Smooth muscle cell (in vitro differentiated cells): ENCODE measurements at regions not wholly inside any gene's neighbourhood (a gene's known extent, or its start where the extent isn't known, plus 50 kb on each side); places are given as distances from the start of the nearest gene placed in this dataset.

Experiments used
- DNase-seq: peaks from one replicate; lab custom pipeline; 2025; ENCODE audit not compliant: unreplicated experiment; lab: John Stamatoyannopoulos, UW
- H2AFZ ChIP-seq: fragments of 200-600 bp; sonication (generic); 2 replicates; pipeline ENCODE4 v1.6.0; 2016; ENCODE audit warnings: antibody characterized with exemption, low read depth, mild to moderate bottlenecking
- H3F3A ChIP-seq: fragments of 200-600 bp; sonication (generic); 2 replicates; pipeline ENCODE4 v1.6.0; 2017; ENCODE audit warnings: antibody characterized with exemption, low read depth
- H3K27ac ChIP-seq: fragments of 200-600 bp; sonication (generic); 2 replicates; pipeline ENCODE4 v1.5.1; 2016; ENCODE audit warnings: low read depth, mild to moderate bottlenecking
- H3K27me3 ChIP-seq: fragments of 200-600 bp; sonication (generic); 2 replicates; pipeline ENCODE4 v1.6.1; 2016; ENCODE audit warnings: low read depth, mild to moderate bottlenecking
- H3K36me3 ChIP-seq: fragments of 200-600 bp; sonication (generic); 2 replicates; pipeline ENCODE4 v1.5.1; 2016; ENCODE audit warnings: low read depth
- H3K4me1 ChIP-seq: fragments of 200-600 bp; sonication (generic); 2 replicates; pipeline ENCODE4 v1.5.1; 2016; ENCODE audit warnings: low read depth
- H3K4me2 ChIP-seq: fragments of 200-600 bp; sonication (generic); 2 replicates; pipeline ENCODE4 v1.6.0; 2016; ENCODE audit warnings: mild to moderate bottlenecking
- H3K4me3 ChIP-seq: fragments of 200-600 bp; sonication (generic); 2 replicates; pipeline ENCODE4 v1.5.1; 2016; ENCODE audit warnings: mild to moderate bottlenecking
- H3K79me2 ChIP-seq: fragments of 200-600 bp; sonication (generic); 2 replicates; pipeline ENCODE4 v1.6.0; 2016; ENCODE audit warnings: low read depth, mild to moderate bottlenecking
- H3K9ac ChIP-seq: fragments of 200-600 bp; sonication (generic); 2 replicates; pipeline ENCODE4 v1.6.0; 2016; ENCODE audit warnings: low read depth
- H3K9me3 ChIP-seq: fragments of 200-600 bp; sonication (generic); replicated peaks from 2 replicates; pipeline ENCODE4 v1.5.1; 2016; ENCODE audit warnings: low read depth
- H4K20me1 ChIP-seq: fragments of 200-600 bp; sonication (generic); 2 replicates; pipeline ENCODE4 v1.6.0; 2016; ENCODE audit warnings: low read depth
- CTCF ChIP-seq: fragments of 200-600 bp; sonication (generic); IDR thresholded peaks from 2 replicates; pipeline ENCODE4 v1.5.1; 2017; ENCODE audit warnings: borderline replicate concordance, mild to moderate bottlenecking, antibody characterized with exemption; ENCODE audit not compliant: insufficient read depth, poor library complexity, severe bottlenecking
- WGBS: methylation state at CpG from one replicate; pipeline ENCODE4 v1.1.7; 2016; ENCODE audit warnings: low lambda C conversion rate; 5-methylcytosine and 5-hydroxymethylcytosine counted together

- H2AFZ ChIP-seq, result no peak overlapping the region
- no peak overlapping the region for H3K4me2 ChIP-seq
- no peak overlapping the region for H3K9ac ChIP-seq
- no peaks in the 10 kb centered on the region for H3K79me2 ChIP-seq
- H3K4me1 ChIP-seq, result peaks cover 14% of the 10 kb centered on the region
- H3K9me3 ChIP-seq, result no peaks in the 10 kb centered on the region
- H3F3A ChIP-seq, result no peaks in the 10 kb centered on the region
- H3K27me3 ChIP-seq, result no peaks in the 10 kb centered on the region
- no peak overlapping the region for H3K27ac ChIP-seq
- no peak for TF ChIP-seq CTCF
- H4K20me1 ChIP-seq, result no peaks in the 10 kb centered on the region
- 70% methylated on average over 4 of the region's 4 CpGs for WGBS
- H3K36me3 ChIP-seq, result no peaks in the 10 kb centered on the region
- H3K4me3 ChIP-seq, result no peak overlapping the region
- DNase-seq, result no peak
These were observed 74.9 kb upstream of the BCAT1 start for GRCh38 chr12:25023808-25024207.

- DNase-seq, result no peak
- no peaks in the 10 kb centered on the region for H3K9me3 ChIP-seq
- 95% methylated on average over 7 of the region's 7 CpGs for WGBS
These were observed 71.8 kb upstream of the BCAT1 start for GRCh38 chr12:25020621-25021243.

GRCh38 chr12:25018146-25018545 is 69.2 kb upstream of the BCAT1 start:
- no peak overlapping the region for H2AFZ ChIP-seq
- no peaks in the 10 kb centered on the region for H3K4me1 ChIP-seq
- TF ChIP-seq CTCF, result no peak
- no peak for DNase-seq
- no peaks in the 10 kb centered on the region for H3K79me2 ChIP-seq
- no peak overlapping the region for H3K27ac ChIP-seq
- H3K36me3 ChIP-seq, result no peaks in the 10 kb centered on the region
- 85% methylated on average over 3 of the region's 3 CpGs for WGBS
- no peak overlapping the region for H3K9ac ChIP-seq
- no peaks in the 10 kb centered on the region for H3K9me3 ChIP-seq
- H3K4me3 ChIP-seq, result no peak overlapping the region
- no peaks in the 10 kb centered on the region for H3F3A ChIP-seq
- no peaks in the 10 kb centered on the region for H3K27me3 ChIP-seq
- no peaks in the 10 kb centered on the region for H4K20me1 ChIP-seq
- no peak overlapping the region for H3K4me2 ChIP-seq

More at GRCh38 chr12:25020621-25021243, 71.8 kb upstream of the BCAT1 start:
- Histone ChIP-seq H3K4me3 (no peak overlapping the region), H3K79me2 (no peaks in the 10 kb centered on the region), H3K4me1 (peaks cover 9% of the 10 kb centered on the region), H3K36me3 (no peaks in the 10 kb centered on the region), H3F3A (no peaks in the 10 kb centered on the region), H3K9ac (no peak overlapping the region), H3K4me2 (no peak overlapping the region), H3K27ac (no peak overlapping the region), H3K27me3 (no peaks in the 10 kb centered on the region), H4K20me1 (no peaks in the 10 kb centered on the region), H2AFZ (no peak overlapping the region)
- TF ChIP-seq CTCF, result no peak

- DNase-seq, result no peak
- Histone ChIP-seq H3K27ac (no peak overlapping the region), H3K9me3 (no peaks in the 10 kb centered on the region), H3K9ac (no peak overlapping the region), H3K27me3 (no peaks in the 10 kb centered on the region), H4K20me1 (no peaks in the 10 kb centered on the region), H3K4me3 (no peak overlapping the region), H3F3A (no peaks in the 10 kb centered on the region), H3K36me3 (no peaks in the 10 kb centered on the region), H2AFZ (no peak overlapping the region), H3K4me2 (no peak overlapping the region), H3K4me1 (no peaks in the 10 kb centered on the region), H3K79me2 (no peaks in the 10 kb centered on the region)
- 81% methylated on average over 3 of the region's 3 CpGs for whole genome bisulfite sequencing
- TF ChIP-seq CTCF, result no peak
These were observed 68.4 kb upstream of the BCAT1 start for GRCh38 chr12:25017336-25017735.
